ENCODE measurements at regions not wholly inside any gene's neighbourhood (a gene's known extent, or its start where the extent isn't known, plus 50 kb on each side); places are given as distances from the start of the nearest gene placed in this dataset.

- no peak for TF ChIP-seq CTCF (IDR thresholded peaks at IDR 0.05; ENCODE audit: borderline replicate concordance, insufficient read depth, low read depth, low read length)
- no peak overlapping the region for H3K4me3 ChIP-seq (ENCODE audit: low read depth, low read length)
Observed at GRCh38 chr12:115646210-115646609, 631.3 kb downstream of the MED13L start.

DNA sequence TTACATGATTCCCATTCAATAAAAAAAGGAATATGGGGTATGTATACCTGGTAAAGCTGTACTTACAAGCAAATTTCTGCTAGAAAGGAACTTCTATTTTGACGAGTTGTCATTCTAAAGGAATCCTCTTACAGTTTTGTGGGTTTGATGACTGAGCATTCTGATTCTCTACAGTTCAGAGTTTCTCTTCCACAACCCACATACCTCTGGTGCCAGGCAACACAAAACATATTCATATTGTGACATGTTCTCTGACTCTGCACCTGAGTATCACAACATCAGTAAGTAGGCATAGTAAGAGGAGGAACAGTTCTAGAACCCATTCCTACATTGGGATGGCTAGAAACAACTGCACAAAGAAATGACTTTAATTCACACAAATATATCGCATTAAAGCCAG is 636.6 kb downstream of the MED13L start:
- no peak overlapping the region for H3K4me3 ChIP-seq (ENCODE audit: low read depth, low read length)
- no peak for TF ChIP-seq CTCF (IDR thresholded peaks at IDR 0.05; ENCODE audit: borderline replicate concordance, insufficient read depth, low read depth, low read length)

GRCh38 chr12:115639648-115640012 is 637.9 kb downstream of the MED13L start:
- TF ChIP-seq CTCF (IDR thresholded peaks at IDR 0.05; ENCODE audit: borderline replicate concordance, insufficient read depth, low read depth, low read length): no peak
- no peak overlapping the region for H3K4me3 ChIP-seq (ENCODE audit: low read depth, low read length)

DNA sequence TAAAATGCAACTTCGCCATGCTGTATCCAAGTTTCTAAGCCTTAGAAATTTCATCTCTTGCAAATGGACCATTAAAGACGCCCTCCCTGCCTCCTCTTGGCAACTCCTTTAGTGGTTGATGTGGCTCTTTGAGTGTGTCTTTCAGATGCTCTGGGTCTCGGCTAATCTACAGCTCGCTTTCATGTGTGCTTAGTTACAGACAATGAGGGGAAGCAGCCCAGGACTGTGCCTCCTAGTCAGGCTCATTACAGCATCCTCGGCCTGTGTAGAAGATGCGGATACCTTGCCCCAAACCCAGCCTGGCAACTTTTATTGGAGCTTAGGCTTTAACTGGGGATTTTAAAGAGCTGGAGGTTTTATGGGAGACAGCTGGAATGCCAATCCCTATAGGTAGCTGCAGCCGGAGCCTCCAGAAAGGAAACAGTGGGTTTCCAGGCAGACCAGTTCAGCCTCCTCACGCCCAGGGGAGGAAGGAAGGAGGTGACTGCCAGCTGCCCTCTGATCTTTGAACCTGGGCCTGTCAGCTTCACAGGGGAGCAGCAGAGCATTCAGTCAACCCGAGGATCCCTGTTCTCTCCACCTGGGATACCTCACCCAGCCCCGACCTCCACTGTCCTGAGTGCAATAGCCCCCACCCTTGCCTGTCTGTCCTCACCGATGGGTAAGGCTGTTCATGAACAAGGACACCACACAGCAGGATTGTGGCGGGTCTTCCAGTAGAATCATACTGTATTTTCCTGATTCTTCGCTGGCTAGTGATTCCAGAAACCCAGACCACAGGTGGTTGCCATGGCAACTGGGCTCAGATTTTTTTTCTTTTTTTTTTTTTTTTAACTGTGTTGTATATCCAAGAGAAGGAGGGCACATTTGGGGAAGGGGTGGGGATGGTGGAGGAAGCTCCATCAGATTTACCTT is 638.5 kb downstream of the MED13L start:
- TF ChIP-seq CTCF (IDR thresholded peaks at IDR 0.05; ENCODE audit: borderline replicate concordance, insufficient read depth, low read depth, low read length): no peak
- no peak overlapping the region for H3K4me3 ChIP-seq (ENCODE audit: low read depth, low read length)

- H3K4me3 ChIP-seq (ENCODE audit: low read depth, low read length): no peak overlapping the region
- no peak for TF ChIP-seq CTCF (IDR thresholded peaks at IDR 0.05; ENCODE audit: borderline replicate concordance, insufficient read depth, low read depth, low read length)
Observed at GRCh38 chr12:115636546-115636945, 640.9 kb downstream of the MED13L start.

DNA sequence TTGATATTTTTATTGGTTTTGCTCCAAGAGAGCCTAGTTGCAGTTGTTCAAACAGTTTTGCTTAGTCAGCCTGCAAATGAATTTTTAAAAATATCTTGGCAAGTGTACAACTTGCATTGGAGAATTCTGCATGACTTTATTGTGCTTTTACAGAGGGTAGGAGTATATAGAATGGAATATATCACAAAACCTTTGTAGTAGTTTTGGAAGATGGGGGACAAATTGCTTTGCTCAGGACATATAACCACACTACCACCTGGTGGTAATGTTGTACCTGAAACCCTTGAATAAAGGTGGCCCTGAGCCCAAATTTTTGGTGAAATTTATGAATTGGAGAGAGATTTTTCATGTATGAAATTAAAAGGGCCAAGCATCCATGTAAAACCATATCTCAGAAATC is 645.2 kb downstream of the MED13L start:
- H3K4me3 ChIP-seq (ENCODE audit: low read depth, low read length): no peak overlapping the region
- no peak for TF ChIP-seq CTCF (IDR thresholded peaks at IDR 0.05; ENCODE audit: borderline replicate concordance, insufficient read depth, low read depth, low read length)

- H3K4me3 ChIP-seq (ENCODE audit: low read depth, low read length): no peak overlapping the region
- no peak for TF ChIP-seq CTCF (IDR thresholded peaks at IDR 0.05; ENCODE audit: borderline replicate concordance, insufficient read depth, low read depth, low read length)
Observed at GRCh38 chr12:115630136-115630535, 647.4 kb downstream of the MED13L start.

Data from GM12875 (cell line).